CD1c-positive myeloid dendritic cell (primary cell): ENCODE measurements at regions not wholly inside any gene's neighbourhood (a gene's known extent, or its start where the extent isn't known, plus 50 kb on each side); places are given as distances from the start of the nearest gene placed in this dataset.
"Not testable (repeated sequence)": the region's sequence is repeated elsewhere in the genome, so short reads cannot be mapped to it uniquely, and the experiment has no call there.

ENCODE experiments used
- DNase-seq: peaks from one replicate; pipeline ENCODE4 v3.0.0-alpha.2; 2016; ENCODE audit errors: extremely low spot score

DNA sequence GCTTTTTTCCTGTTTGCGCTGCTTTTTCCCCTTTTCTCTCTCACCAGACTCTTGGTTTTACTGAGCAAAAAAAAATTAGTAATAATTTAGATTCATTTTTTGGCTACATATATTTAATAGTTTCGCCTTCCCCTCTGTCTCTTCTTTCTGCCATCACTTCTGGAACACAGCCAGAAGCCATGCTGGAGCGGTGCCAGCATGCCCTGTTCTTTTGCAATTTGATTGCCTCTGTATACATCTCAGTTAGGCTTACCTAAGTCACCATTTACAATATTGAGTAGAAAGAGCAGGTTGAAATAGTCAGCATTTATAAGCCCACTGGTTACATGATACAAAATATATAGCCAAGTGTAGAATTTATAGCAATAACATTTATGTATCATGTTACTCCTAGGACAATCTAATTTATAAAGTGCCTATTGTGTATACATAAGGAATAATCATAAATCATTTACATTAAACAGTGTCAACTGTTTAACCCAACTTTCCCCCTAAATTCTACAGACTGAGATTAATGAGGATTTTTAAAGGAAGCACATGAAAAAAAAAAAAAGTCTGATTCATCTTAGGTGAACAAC, 413.8 kb upstream of the SOX5 start:
- no peak for DNase-seq

DNA sequence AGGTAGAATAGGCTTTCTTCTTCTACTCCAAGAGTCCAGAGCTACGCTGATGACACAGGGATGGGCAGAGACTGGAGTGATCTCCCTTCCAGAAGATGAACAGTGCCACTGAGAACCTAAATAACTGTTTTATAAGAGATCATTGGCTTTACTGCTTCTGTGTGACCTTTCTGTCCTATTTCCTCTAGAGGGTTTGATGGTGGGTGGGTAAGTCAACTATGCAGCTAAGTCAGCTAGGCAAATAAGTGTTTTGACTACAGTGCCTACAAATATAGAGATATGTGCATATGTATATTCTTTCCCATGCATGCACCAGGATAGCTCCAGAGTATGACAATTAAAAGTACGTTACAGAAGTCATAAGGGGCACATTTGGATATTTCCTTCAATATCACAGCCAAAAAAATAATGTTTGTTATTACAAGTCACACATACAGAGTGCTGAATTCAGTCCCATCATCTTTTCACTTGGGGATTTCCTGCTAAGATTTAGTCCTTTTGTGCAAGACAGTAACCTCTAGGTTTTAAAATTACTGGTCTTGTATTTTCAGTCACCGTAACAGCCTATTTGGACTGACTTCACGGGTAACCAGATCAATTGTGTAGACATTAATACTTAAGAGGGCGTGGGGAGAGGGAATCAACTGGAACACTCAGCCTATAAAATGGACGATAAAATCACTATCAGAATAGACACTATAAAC, 412.6 kb upstream of the SOX5 start:
- no peak for DNase-seq

DNA sequence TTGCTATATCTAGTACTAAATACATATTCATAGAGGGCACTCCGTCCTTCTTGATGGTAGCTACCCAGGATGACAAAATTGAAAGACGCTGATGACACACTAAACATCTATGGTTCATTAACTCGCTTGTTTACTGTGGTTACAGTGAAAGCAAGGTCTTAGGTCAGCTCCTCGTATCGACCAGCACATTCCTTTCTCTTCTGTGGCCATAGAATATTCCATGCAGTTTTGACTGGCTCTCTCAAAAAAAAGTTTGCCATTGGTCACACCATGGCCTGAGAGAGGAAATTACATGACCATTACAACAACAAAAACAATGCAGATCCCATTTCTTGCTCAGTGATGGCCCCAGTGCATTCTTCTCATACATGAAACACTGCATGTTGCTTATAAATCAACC, 411.4 kb upstream of the SOX5 start:
- DNase-seq = no peak

DNA sequence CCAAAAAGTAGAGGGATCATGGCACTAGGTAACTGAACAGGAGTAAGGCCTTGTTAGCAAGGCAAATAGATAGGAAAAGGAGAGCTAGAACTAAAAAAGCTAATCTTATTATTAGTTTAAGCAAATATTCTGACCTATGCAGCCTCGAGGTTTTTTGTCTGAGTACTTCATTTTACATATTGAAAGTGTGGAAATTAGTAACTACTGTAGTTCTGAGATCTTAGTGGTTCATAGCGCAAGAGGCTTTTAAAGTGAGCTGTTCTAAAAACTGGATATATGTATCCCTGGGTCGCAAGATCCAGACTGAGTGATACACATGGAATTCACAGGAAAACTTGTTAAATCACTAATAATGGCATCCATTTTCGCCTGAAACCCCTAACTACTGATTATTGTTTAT, 411.0 kb upstream of the SOX5 start:
- DNase-seq = no peak

DNA sequence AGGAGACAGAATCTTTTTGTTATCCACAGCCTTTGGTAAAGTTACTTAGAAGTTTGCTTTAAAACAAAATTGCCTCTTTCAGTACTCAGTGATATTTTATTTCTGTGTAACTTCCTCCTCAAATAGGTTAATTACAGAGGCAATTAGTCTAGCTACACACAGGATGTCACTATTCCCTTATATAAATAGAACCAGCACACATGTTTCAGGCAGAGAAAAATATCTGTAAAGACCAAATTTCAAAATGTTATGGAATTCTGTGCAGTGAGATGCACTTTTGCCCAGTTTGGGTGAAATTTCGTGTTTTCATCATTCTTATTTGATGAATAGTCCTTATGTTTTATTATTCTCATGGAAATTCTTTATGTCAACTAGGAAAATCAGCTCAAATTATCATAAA, 410.6 kb upstream of the SOX5 start:
- no peak for DNase-seq

DNA sequence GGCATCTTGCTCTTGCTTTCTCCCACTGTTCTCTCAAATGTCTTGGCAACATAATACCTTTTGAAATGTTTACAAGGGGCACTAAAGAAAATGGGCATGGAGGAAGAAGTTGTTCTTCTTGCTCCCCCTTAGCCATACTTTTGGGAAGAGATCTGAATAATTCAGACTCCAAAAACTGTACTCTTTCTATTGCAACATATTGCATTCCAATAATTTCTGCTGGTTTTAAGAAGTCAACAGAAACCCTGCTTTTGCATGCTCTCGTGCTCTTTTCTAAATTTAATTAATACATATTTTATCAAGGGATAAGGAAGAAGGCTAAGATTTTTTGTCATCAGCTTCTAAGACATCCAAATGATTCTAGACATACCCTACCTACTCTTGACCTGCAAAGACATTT, 409.9 kb upstream of the SOX5 start:
- no peak for DNase-seq

DNA sequence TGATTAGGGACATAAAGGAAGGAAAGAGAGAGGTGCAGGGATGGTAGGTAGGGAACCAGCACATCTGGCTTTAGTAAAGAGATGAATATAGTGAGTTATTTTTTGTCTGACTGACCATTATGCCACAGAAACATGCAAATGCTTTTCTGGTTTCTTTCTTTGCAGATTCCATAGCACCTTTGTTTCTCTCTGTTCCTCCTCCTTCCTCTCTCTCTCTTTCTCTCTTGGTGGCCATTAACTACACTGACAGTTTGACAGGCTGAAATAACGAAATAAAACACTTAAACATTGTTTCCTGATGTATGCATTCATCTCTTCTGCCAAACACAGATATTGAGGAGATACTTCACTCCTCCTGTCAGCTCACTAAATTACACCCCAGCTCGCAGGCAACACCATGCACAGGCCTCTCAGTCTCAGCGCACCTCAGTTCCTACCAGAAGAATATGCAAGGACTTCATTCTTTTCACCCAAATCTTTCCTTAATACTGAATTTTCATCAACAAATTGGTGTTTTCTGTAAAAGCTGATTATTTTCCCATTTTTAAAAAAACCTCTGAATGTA, 406.9 kb upstream of the SOX5 start:
- no peak for DNase-seq

DNA sequence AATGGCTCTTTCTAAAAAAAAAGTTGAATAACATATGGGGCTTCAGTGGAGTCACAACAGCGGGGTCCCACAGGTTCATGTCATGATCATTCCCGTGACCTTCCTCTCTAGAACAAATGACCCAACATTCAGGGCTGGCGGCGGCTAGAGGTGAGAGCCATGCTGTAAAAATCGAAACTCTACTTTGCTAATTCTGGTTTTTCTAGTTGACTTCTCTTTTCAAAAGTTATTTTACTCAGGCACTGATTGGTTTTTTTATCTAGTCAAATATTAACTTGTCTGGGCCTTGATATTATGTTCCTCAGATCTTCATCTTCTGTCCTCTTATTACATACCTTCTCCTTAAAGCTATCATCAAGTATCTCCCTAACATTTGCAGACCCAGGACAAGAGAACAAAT, 402.9 kb upstream of the SOX5 start:
- no peak for DNase-seq

DNA sequence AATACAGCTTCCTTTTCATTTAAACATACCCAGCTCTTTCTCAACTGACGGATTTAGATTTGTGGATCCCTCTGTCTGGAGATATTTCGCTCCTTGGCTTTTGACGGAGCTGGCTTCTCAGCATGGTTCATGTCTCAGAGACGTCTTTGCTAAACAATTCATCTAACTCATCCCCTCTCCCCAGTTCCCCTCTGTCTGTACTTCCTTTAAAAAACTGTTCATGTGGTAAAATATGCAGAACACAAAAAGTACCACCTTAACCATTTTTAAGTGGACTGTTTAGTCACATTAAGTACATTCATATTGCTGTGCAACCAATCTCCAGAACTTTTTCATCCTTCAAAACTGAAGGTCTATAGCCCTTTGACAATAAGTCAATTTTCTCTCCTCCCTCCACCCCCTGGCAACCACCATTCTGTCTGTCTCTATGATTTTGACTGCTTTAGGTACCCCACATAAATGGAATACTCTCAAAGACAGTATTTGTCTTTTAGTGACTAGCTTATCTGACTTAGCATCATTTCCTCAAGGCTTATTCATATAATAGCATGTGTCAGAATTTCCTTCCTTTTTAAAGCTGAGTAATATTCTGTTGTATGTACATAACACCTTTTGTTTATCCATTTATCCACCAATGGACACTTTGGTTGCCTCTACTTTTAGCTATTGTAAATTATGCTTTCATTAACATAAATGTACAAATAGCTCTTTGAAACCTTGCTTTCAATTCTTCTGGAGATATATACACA, 399.8 kb upstream of the SOX5 start:
- no peak for DNase-seq

DNA sequence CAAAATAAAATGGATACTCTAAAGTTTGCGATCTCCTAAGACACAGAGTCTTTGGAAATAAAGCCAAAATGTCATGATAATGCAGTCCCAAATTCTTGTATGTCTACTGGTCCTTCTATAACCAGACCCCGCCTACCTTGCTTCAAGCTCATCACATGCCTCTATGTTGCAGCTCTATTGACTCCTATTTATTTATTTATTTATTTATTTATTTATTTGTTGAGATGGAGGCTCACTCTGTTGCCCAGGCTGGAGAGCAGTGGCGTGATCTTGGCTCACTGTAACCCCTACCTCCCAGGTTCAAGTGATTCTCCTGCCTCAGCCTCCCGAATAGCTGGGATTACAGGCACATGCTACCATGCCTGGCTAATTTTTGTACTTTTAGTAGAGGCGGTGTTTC, 398.7 kb upstream of the SOX5 start:
- not testable (repeated sequence) for DNase-seq

DNA sequence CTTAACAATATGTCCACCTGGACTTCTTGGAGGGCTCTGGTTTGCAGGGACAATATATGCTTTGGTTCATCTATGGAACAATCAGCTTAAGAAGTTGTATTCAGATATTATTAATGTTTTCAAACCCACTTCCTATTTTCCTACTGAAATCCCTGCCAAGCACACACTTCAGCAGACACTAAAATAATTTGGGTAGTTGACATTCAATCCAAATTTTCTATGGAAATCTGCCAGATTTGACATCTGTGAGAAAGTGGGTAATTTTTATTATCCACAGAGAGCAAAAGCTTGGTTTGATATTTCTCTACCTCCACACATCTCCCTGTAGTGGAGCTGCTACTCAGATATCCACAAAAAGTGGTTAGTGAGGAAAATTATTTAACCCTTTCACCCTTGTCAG, 378.8 kb upstream of the SOX5 start:
- DNase-seq = no peak

DNA sequence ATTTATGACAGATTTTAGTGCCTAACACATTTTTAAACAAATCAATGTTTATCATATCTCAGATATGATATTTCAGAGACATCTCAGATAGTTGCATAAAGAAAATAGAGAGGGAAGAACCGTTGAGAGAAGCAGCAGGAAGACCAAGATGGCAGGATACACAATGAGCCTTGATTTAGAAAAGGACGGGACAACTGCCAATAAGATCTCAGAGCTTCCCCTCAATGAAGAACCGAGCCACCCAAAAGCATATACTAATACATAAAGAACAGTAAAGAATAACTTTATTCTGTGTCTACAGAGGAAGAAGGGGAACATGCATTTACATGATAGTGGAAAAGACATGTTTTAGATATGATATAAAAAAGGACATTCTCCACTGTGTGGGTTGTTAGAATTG, 375.9 kb upstream of the SOX5 start:
- no peak for DNase-seq

DNA sequence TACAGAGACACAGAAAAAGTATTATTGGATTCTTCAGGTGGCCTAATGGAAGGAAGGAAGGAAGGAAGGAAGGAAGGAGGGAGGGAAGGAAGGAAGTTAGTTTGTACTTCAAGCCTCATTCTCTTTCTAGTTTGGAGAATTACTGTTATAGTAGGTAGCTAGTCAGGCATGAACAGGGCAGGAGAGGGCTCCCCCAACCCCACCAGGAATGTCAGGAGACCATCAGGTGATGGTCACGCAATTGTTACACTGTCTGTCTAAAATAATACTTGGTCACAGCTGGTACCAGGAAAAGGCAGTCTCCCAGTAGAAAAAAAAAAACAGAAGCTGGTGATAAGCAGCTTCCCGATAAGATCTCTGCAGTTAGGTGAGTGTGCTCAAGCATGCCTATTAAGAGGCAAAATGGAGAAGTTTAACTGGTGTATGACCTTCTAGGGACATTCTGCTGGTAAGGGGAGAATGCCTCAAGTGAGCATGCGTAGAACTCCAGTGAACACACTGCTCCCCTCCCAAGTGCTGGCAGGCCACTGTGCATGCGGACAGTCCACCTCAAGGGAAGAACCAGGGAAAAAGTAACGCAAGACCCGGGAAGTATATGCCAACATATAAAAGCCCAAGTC, 358.4 kb upstream of the SOX5 start:
- no peak for DNase-seq

DNA sequence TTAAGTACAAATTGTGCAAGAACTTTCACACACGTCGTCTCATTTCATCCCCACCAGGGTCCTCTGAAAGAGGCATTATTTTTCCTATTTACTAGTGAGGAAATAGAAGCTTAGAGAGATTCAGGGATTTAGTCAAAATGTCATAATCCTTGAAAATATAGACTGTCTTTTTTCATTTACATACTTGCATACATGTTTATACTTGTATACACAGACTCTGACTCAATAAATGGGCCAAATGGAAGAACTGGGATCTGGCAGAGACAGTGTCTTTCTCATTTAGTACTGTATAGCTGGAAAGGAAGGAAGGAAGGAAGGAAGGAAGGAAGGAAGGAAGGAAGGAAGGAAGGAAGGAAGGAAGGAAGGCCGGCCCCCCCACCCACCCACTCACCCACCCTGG, 357.7 kb upstream of the SOX5 start:
- no peak for DNase-seq

DNA sequence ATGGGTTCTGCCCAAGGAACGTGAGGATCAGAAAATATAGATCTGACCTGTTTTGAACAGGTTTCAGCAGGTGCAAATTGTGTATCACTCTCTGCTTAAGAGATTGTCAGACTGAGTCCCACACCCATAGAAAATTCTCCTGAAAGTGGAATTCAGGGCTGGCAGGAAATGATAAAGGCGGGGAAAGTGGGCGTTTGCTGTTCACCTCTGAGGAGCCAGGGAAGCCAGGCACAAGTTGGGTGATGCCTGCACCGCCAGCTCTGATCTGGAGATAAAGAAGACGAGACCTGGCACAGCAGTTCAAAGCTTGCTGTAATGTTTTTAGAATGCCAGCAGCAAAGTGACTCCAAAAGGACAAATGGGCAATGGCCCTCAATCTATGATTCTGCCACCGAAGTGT, 356.5 kb upstream of the SOX5 start:
- no peak for DNase-seq

DNA sequence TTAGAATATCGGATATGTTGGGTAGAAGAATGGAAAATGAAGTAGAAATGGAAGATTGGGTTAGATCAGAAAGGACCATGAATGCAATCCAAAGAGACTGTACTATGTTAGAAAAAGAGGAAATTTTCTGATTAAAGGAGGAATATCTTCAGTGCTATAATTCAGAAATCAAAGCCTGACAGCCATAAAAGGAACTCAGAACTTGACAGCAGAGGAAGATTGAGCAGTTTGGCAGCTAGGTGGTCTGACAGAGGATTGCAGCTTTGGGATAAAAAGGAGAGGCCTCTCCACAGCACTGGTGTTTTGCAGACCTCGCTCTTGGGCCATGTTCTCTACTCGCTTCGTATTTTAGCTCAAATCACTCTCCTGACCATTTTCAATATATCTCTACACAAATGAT, 354.8 kb upstream of the SOX5 start:
- no peak for DNase-seq

DNA sequence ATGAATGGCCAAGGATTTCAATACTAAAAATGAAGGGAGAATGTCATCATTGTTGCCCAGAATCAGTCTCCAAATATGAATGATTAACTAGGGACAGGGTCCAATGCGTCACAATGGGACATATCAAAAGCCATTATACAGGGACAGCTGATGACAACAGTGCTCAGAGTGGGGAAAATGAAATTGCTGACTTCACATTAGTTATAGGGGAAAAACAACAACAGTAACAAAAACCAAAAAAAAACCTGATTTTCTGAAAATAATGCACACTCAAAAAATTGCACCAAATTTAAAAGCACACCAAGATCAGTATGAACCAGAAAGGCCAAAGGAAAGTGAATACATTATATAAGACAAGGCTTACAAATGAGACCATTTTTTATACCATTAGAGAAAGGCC, 353.2 kb upstream of the SOX5 start:
- DNase-seq = no peak

DNA sequence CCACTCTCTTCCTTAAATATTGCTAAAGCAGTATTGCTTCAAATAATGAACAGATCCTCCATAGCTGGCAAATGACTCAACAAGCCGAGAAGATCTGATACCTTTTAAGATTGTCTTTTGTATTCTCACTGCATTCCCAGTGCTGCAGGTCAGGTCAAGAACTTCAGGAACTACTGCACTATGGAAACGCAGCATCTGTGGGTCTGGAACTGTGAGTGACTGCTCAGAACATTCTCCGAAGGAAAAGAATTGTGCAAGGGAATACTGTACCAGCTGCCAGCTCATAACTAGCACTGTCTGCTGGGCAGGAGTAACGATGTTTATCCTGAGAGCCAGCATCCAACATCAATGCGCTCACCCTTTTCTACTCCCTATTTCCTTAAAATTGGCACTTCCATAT, 348.0 kb upstream of the SOX5 start:
- no peak for DNase-seq

DNA sequence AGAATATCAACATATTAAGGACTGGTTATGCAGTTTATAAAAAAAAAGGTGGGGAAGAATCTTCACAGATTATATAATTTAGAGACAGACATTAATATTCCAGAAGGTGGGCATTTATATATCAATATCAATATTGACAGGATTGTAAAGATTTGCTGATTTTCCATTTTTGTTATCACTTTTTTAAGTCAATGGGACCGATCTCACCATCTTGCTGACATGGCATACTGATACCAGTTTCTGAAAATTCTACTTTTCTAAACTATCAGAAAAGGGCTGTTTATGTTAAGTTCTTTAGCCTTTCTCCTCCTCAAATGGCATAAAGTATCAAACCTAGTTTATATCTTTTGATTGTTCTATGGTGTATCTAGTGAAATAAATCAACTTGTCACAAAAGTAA, 344.1 kb upstream of the SOX5 start:
- DNase-seq = no peak

DNA sequence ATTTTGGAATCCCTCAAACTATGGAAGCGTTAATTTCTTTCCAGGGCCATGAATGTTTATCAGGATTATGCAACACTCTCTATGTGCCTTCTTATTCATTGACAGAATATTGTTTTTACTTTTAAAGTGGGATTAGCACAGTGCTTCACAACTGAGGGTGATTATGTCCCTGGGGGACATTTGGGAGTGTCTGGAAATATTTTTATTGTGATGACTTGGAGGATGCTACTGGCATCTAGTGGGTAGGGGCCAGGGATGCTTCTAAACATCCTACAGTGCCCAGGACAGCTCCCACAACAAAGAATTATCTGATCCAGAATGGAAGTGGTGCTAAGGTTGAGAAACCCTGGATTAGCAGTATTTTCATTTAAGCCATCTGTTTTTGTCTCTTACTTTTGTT, 338.5 kb upstream of the SOX5 start:
- DNase-seq = no peak

DNA sequence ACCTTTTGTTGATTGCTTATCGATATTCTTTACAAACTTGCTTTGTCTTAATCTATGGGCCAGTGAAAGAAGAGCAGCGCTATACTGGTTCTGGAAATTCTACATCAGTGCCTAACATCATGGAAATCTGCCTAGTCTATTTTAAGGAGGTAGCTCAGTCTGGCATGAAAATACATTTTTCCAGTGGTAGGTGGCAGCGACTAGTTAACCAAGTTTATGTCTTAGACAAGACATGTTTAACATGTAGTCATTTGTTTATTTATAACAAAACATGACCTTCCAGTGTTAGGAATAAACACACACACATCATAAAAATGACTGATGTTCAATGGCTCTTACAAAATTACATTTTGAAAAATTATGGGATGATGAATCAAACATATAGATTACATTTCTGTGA, 336.0 kb upstream of the SOX5 start:
- no peak for DNase-seq

DNA sequence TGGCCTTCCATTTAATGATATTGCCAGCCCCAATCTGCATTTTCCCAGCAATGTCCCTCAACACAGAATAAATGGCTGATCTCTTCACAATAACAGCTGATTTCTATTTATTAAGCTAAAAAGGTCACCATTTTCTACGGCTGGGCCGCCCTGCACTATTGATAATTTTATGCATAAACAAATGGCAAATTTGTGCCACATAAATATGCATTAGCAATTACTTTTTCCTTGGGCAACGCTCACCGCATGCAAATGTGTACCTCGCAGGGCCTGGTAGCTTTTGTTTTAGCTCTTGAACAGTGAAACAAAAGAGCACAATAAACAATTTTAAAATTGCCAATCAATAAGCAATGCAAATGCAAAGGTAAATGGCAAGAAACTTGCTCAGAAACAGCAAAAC, 331.9 kb upstream of the SOX5 start:
- DNase-seq = no peak
